ENCODE measurements at regions not wholly inside any gene's neighbourhood (a gene's known extent, or its start where the extent isn't known, plus 50 kb on each side); places are given as distances from the start of the nearest gene placed in this dataset.

GRCh38 chr15:100703032-100703578 lies 100.7 kb downstream of the ASB7 start:
- no peak for DNase-seq

GRCh38 chr15:100703671-100704070 lies 101.3 kb downstream of the ASB7 start:
- no peak for DNase-seq

- DNase-seq = no peak
Observed at GRCh38 chr15:100704281-100705055, 102.1 kb downstream of the ASB7 start.

GRCh38 chr15:100705065-100705464 lies 102.7 kb downstream of the ASB7 start:
- DNase-seq = no peak

- no peak for DNase-seq
Observed at GRCh38 chr15:100705841-100706240, 103.5 kb downstream of the ASB7 start.

GRCh38 chr15:100707229-100707628 lies 104.8 kb downstream of the ASB7 start:
- DNase-seq = no peak

GRCh38 chr15:100708916-100709315 lies 106.5 kb downstream of the ASB7 start:
- no peak for DNase-seq

GRCh38 chr15:100710222-100710621 lies 107.8 kb downstream of the ASB7 start:
- DNase-seq = no peak

GRCh38 chr15:100710744-100711515 lies 108.5 kb downstream of the ASB7 start:
- DNase-seq = no peak

GRCh38 chr15:100711516-100712021 lies 109.2 kb downstream of the ASB7 start:
- no peak for DNase-seq

- DNase-seq = no peak
Observed at GRCh38 chr15:100712226-100712625, 109.8 kb downstream of the ASB7 start.

- no peak for DNase-seq
Observed at GRCh38 chr15:100713163-100713867, 110.9 kb downstream of the ASB7 start.

GRCh38 chr15:100714034-100714748 lies 111.8 kb downstream of the ASB7 start:
- no peak for DNase-seq

- DNase-seq = no peak
Observed at GRCh38 chr15:100714749-100715342, 112.5 kb downstream of the ASB7 start.

- peak; percentile 12 for DNase-seq
Observed at GRCh38 chr15:100715571-100716455, 113.4 kb downstream of the ASB7 start.

GRCh38 chr15:100716456-100717085 lies 114.2 kb downstream of the ASB7 start:
- DNase-seq = no peak

- no peak for DNase-seq
Observed at GRCh38 chr15:100717596-100717995, 115.2 kb downstream of the ASB7 start.

GRCh38 chr15:100718075-100718980 lies 115.9 kb downstream of the ASB7 start:
- DNase-seq = no peak

- no peak for DNase-seq
Observed at GRCh38 chr15:100720406-100720967, 118.1 kb downstream of the ASB7 start.

Measured in NCI-H774 (cell line).